GM13976 (cell line): ENCODE measurements at regions not wholly inside any gene's neighbourhood (a gene's known extent, or its start where the extent isn't known, plus 50 kb on each side); places are given as distances from the start of the nearest gene placed in this dataset.

ENCODE experiments used
- DNase-seq: peaks from one replicate; pipeline ENCODE4 v3.0.0; 2012; ENCODE audit warnings: low spot score
- CTCF ChIP-seq: IDR thresholded peaks from 2 replicates; pipeline ENCODE4 v1.5.1; 2012; ENCODE audit warnings: borderline replicate concordance, mild to moderate bottlenecking; ENCODE audit not compliant: insufficient read depth; ENCODE audit errors: extremely low read depth, missing control alignments, control extremely low read depth
- in situ Hi-C: fragments of 300-500 bp; cut with MboI; formaldehyde crosslinking; loops from one replicate; pipeline ENCODE4 v1.12.0; 2022; ENCODE audit warnings: low sequenced_read_pairs, mixed read lengths, inconsistent platforms; ENCODE audit not compliant: unreplicated experiment

DNA sequence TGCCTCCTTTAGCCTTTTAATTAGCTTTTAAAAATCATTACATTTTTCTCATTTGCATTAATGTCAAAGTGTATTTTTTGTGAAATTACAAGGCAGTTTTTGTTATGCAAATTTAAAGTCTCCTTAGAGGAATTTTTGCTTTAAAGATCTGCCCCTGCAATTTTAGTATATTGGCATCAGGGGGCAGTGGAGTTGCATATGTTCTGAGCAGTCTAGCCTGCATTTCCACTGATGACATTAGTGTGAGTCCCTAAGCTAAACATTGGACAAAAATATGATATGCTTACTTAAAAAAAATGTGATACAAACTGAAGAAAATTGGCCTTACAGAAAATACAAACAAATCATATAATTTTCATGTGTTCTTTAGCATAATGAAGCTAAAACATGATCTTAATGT is 426.5 kb downstream of the SLC4A3 start:
- DNase-seq: no peak
- in situ Hi-C loops: no loop called here
- no peak for TF ChIP-seq CTCF

DNA sequence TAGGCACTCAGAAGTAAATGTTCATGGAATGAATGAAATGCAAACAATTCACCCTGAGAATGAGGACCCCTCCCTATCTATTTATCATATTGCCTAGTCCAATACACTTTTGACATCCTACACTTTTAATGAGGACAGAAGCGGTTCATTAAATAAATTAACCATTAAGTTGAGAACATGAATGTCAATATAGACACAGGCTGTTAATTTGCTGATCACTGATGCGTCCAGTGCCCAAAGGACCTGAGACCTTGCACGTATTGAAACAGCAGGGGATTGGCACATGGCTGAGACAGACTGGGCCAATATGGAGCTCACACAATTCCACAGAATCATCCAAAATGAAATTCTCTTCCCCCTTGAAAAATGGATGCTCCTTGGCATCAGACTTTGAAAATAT is 430.0 kb downstream of the SLC4A3 start:
- no peak for TF ChIP-seq CTCF
- in situ Hi-C loops: no loop called here
- DNase-seq: no peak

DNA sequence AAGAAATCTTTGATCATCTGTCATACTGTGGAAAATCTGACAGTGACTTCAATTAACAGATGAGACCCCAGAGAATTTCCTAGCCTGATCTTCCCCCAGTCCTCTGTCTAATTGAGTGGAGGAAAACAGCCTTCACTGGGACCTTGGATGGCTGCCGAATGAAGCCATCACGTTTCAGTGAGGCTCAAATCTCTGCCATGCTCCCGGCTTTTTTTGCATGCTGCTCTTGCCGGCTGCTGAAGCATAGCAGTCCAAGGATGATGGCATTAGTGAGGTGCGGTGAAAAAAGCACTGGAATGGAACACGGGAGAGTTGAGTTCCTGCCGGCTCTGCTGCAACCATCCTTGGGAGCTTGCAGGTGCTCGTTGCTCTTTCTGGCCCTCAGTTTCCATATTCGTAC is 430.5 kb downstream of the SLC4A3 start:
- no peak for TF ChIP-seq CTCF
- in situ Hi-C loops: no loop called here
- DNase-seq: no peak

- in situ Hi-C loops: no loop called here
- TF ChIP-seq CTCF: no peak
- no peak for DNase-seq
Observed at GRCh38 chr2:220064111-220065030, 436.9 kb downstream of the SLC4A3 start.

DNA sequence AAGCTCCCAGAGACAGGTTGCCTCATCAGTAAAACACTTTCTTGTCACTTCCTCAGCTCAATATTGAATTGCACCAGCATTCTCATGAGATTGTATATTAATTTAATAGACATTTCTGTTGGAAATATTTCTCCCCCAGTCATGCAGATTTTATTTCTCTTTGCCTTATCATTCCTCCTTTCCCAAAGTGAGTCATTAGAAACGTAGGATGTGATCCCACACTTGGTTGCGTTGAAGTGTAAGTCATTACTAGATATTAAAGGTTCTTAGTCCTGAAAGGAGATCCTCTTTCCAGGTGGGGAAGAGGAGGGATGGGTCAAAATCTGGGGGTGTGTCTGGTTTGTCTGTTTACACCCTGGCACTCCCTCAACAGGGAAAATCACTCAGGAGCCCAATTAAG is 438.2 kb downstream of the SLC4A3 start:
- no peak for TF ChIP-seq CTCF
- in situ Hi-C loops: no loop called here

DNA sequence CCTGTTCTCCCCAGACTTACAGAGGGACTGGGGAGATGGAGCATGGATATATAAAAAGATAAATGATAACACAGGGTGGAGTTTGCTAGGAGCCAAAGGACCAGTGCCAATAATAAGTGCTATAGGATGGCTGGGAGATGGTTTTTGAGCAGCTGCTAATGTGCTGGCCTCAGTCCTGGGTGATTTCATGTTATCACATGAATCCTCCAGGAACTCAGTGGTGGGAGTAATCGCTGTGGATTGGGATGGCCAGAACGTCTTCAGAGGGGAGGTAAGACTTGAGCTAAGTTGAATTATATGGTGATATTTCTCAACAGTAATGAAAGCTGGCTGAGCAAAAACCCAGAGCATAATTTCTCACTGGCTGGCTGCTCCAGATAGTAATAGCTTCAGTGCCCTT is 441.4 kb downstream of the SLC4A3 start:
- TF ChIP-seq CTCF: no peak
- in situ Hi-C loops: no loop called here
- no peak for DNase-seq

More for the DNA sequence above, 438.2 kb downstream of the SLC4A3 start:
- no peak for DNase-seq
